ENCODE measurements at regions not wholly inside any gene's neighbourhood (a gene's known extent, or its start where the extent isn't known, plus 50 kb on each side); places are given as distances from the start of the nearest gene placed in this dataset.

DNA sequence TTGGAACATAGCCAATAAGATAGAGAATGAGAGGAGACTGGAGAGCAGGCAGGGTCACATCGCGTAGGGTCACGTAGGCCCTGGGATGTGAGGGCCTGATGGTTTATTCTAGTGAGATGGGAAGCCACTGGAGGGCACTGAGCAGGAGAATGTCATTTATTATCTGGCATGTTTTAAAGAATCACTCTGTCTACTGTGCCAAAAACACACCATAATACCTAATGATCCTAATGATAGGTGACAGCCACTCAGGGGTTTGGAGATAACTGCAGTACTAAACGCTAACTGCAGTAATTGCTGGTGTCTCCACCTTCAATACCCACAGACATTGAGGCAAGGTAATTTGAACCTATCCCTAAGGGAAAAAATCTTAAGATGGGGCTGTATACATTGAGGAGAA is 185.4 kb downstream of the TTLL7 start:
- POLR2A ChIA-PET: no interaction called here
- CTCF ChIA-PET: no interaction called here

DNA sequence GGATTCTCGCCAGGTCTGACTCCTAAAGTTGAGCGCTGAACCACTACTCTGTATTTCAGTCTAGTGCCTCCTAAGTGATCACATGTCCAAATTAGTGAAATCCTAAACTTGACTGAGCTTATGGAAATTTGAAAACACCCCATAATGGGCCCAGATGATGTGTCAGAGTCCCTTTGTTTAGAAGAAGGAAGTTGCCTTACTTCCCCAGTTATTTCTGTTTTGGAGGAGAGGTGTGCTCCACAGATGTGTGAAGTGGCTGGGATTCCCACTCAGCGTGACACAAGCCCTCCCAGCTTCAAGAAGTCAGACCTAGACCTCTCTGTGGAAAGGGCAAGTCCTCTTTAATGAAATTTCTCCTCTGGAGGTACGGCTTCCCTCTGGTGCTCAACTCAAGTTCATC is 188.8 kb downstream of the TTLL7 start:
- CTCF ChIA-PET: no interaction called here
- POLR2A ChIA-PET: no interaction called here

DNA sequence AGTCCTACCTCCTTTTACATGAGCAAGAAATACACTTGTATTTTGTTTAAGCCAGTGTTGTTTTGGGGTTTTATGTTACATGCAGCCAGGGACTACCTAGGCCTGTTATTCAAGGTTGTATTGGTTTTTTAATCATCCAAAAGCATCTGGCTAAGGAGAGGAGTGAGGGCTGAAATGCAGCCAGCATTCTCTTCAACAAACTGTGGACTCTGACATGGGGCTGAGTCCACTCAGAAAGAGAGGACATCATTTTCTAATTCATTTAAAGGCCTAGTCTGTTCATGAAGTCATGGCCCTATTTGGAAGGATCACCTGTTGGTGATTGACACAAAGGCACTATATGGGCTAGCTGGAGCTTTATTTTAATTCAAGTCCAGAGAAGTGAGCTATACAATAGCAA is 190.4 kb downstream of the TTLL7 start:
- CTCF ChIA-PET: no interaction called here
- POLR2A ChIA-PET: no interaction called here

DNA sequence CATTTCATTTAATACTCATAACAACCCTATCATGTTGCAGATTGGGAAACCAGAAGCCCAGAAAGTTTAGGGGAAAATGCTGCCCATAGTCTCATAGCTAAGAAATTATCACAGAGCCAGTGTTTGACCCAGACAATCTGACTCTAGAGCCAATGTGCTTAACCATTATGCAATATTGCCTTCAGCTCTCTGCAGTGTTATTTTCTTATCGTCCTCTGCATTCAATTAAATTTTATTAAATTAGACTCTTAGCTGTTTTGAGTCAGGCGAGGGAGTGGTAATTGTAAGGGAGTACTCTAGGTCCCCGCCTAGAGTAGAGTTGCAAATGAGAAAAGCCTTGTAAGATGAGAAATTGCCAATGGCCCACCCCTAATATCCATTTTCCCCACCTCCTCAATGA is 191.1 kb downstream of the TTLL7 start:
- CTCF ChIA-PET: no interaction called here
- POLR2A ChIA-PET: no interaction called here

DNA sequence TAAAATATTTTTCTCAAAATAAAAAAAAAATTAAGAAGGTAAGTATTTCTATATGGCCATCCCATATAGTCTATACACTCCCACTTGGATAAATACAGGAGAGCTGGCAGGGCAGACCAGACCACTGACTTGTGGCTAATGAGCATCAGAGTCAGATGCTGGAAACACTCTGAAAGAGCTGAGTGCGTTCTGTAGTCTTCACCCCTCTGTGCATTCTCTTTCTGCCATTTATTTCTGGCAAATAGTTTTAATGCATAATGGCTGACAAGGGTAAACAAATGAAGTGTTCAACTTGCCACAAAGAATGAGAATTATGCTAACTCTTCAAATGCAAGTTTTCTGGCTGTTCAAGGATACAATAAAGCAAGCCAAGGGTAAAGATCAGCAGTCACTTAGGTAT is 191.7 kb downstream of the TTLL7 start:
- ChIA-PET POLR2A (no interaction called here), CTCF (no interaction called here)

DNA sequence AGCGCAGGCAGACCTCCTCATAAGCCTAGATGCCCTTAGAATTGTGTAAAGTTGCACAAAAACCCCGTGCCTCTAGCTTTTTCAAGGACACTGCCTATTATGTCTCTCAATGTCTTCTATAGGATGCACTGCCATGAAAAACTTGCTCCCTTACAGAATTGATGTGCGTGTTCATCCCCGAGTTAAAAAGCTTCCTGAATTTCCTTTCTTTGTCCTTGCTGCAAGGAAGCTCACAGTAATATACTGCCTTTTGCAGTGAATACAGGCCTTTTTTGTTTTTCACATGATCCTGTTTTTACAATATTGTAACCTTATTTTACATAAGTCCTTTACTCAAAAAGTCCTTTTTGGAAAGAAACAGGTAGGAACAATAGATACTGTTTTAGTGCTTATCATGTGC is 193.0 kb downstream of the TTLL7 start:
- POLR2A ChIA-PET: no interaction called here

DNA sequence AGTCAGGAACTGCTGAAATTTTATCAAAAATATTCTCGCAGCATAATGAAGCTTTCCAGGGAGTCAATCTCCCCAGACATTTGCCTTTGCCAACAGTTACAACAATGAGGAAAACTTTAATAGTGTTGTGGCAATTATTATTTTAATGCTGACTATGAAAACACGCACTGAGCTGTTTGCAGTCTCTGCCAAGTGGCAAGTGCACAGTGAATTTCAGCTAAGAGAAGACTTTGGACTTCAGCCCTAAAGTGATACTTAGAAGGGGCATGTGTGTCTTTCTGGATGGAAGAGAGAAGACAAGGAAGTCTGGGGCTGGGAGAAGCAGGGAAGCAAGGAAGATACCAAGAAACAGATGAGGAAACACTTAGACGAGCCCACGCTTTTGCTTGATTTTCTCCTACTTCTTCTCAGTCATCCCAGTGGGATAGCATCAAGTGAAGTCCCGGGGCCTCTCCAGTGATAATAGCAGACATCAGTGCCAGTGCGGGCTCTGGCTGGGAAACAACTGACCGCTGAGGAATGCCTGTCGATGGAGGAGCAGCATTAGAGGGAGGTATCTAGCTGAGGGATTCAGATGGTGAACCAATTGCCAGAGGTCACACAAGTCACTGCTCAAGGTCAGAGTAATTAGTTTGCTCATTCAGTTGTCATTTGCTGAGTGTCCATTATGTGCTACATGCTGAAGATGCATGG is 196.3 kb downstream of the TTLL7 start:
- ChIA-PET CTCF (no interaction called here), POLR2A (no interaction called here)

More for the DNA sequence above, 193.0 kb downstream of the TTLL7 start:
- CTCF ChIA-PET: no interaction called here

DNA sequence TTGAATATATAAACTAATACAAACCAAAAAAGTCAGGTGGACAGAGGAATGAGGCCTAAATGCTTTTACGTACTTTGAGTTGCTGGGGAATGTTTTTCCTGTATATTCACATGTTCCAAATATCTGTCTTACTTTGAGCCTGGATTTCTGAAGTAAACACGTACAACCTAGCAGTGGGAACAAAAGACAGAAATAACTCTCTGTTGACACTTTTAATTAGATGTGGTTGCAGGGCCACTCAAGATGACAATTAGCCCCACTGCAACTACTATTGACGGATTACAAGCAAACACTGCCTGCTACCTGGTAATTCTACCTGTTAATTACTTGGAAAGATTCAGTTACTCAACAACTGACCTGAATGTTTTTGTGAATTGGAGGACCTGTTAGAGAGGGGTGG is 196.9 kb downstream of the TTLL7 start:
- POLR2A ChIA-PET: no interaction called here
- CTCF ChIA-PET: no interaction called here

DNA sequence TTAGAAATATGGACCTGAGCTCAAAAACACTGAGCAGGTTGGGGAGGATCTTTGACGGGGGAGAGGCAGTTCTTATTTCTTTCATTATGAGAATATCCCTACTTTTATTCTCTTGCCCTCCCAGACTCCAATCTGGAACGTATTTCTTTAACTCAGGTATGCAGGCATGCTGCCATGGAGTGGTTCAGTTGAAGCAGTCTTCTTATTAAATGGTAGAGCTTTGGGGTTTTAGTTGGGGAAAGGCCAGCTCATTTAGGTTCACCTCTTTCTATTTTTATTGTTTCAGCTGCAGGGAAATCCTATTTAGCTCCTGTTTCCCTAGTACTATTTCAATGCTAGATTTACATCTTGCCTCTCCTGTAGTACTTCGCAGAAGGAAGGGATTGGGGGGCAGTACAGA is 198.9 kb downstream of the TTLL7 start:
- ChIA-PET CTCF (no interaction called here), POLR2A (no interaction called here)

DNA sequence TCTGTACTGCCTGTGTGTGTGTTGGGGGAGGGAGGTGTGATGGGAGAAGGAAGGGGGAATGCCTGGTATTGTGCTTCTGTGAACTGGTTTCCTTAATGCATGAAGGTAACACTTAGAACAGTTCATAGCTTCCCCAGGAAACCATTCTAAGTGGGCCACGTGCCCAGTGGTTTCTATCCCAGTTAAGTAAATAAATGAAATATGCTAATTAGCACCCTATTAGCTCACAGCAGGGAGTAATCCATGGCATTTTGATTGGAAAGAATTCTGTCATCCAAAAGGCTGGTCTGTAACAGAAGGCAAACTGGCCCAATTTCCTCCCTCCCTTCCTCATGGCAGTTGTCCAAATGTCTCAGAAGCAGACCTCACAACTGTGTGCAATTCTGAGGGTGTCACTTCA is 199.3 kb downstream of the TTLL7 start:
- ChIA-PET CTCF (no interaction called here), POLR2A (no interaction called here)

DNA sequence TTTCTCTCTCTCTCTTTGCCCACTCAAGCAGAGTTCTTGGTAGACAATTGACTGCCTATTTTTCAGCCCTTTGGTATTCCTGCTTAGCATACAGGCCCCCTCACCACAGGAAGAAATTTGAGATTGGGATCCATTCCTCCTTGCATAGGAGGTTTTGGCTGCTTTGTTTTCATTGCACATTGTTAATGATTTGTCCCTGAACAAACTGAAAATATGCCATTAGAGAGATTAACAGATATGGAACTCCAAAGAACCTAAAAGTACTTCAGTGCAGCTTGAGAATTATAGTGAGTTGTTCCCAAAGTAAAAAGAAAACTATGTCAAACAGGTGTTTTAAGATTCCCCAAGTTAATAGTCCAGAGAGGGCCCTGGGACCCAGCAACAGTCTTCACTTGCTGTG is 200.0 kb downstream of the TTLL7 start:
- ChIA-PET POLR2A (no interaction called here), CTCF (no interaction called here)

DNA sequence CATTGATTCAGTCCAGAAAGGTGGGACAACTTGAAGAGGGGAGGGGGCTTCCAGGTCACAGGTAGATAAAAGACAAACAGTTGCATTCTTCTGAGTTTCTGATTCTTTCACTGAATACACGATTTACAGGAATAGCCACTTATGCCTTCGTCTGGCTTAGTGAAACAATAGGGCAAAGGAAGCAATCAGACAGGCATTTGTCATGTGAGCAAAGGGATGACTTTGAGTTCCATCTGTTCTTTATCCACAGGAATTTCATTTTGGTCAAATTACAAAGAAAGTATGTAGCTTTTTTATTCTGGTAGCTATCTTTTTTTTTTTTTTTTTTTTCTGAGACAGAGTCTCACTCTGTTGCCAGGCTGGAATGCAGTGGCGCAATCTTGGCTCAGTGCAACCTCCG is 202.5 kb downstream of the TTLL7 start:
- ChIA-PET CTCF (interaction anchor here (0.7 kb wide), 2 partner anchors 39 to 146 kb away, joined by 3 read pairs; no protein-coding TSS in a partner anchor), POLR2A (interaction anchor here (0.7 kb wide), 1 partner anchor 23 kb away, joined by 3 read pairs; no protein-coding TSS in a partner anchor)

DNA sequence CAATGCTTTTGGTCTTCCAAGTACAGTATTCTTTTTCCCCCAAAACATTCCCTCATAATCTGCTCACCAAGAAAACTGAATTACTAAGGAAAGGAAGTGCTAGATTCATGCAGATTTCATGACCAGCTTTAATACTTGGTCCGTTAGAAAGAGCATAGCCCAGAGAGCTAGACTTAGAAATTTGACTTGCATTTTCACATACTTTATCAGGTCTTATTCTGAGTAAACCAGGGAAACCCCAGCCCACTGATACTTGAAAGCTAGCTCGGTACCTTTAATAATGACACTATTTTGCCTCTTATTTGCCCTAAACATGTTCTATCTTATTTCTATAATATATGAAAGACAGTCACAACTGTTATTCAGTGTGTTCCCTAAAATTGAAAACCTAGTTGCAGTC is 204.5 kb downstream of the TTLL7 start:
- ChIA-PET POLR2A (no interaction called here), CTCF (no interaction called here)

DNA sequence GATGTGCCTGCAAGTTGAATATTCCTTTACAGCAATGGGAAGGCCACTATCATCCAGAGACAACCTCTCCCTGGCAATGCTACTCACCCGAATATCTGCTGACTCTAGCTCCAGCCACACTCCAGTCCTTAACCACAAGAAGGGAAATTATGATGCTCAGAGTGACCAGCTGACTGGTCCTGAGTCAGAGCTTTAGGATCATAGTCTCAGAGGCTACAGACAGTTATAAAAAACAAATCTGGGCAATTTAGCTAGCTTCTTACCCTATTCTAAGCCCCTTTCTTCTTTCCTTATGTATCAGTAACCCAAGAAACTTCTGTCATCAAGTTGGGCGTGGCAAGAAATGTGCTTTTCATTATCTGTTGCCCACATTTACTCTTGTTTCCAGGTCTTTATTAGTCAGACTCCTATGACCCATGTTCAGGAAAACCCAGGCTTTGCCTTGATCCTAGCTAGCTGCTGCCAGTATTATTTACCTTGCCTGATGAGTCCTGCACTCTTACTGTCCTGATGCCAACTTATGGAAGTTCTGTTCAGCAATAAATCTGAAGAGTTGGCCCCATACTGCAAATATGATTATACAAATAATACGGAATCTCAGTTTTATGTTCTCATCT is 207.0 kb downstream of the TTLL7 start:
- CTCF ChIA-PET: no interaction called here
- POLR2A ChIA-PET: no interaction called here

DNA sequence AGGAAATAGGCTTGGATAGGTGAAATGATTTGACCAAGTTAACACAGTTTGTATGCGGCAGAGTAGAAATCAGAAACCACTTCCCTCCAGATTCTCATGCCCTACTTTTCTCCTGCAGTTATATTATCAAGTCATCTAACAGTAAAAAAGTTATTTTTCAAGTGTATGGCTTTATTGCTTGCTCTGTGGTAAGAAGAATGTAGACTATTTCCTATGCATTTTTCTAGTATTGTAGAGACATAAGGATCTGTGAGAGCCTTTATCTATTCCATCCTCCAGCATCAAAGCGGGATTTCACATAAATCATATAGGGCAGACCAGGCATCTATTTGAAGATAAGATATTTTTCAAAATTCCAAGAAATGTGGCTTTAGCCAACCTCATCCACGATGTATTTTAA is 208.5 kb downstream of the TTLL7 start:
- CTCF ChIA-PET: no interaction called here
- POLR2A ChIA-PET: no interaction called here

DNA sequence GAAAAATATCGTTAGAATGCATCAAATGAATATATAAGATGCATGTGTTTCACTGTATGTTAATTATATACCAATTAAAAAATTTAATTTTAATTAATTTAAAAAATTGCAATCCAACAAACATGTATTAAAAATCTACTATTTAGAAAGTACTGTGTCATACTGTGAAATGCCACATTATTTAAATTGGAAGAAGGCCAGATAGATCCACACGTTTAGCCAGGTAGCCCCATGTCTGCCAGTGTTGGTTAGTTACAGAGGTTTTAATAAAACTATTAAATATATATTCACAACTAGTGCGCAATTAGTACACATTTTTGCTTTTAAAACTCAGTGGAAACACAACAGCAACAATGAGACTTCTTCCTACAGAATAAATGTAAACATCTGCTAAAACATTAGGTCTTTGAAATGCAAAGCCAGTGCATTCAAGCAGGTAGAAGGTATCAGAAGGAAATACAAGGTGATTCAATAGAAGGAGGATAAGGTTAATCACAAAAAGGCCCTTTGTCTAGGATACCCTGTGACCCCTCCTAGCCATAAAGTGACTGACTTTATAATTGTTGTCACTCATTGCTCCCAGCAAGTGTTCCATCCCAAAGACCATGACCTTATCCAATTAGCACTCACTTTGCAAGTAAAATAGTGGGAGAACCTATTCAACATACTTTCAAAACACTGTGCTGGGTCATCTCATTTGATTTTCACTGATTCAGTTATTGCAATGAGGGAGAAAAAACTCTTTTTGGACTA is 211.5 kb downstream of the TTLL7 start:
- CTCF ChIA-PET: no interaction called here
- POLR2A ChIA-PET: no interaction called here

DNA sequence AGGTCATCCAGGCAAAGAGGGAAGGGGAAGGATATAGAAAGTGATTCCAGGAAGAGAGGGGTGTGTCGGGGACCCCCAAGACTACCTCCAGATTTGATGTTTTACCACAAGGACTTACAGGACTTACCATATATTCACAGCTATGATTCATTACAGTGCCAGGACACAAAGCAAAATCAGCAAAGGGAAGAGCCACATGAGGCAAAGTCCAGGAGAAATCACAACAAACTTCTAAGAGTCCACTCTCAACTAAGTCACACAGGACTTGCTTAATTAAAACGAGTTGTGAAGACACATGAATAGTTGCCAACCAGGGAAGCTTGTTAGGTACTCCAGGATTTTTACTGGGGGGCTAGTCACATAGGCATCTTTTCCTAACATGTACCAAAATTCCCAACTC is 217.3 kb downstream of the TTLL7 start:
- POLR2A ChIA-PET: no interaction called here
- CTCF ChIA-PET: no interaction called here

DNA sequence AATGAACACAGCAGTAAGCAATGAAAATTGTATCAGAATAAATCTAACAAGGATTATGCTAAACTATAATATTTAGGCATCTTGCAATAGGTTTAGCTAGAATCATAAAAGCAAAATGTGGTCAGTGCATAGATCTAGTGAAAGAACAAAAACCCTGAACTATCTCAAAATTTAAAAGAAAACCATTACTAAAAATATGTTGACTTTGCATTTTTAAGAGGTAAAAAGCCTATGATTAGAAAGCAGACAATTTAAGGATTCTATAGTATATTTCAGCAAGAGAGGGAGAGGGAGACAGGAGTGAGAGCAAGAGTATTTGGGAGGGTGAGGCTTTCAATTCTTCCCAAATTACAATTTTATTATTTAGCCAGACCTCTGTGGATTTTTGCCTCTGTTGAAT is 219.4 kb downstream of the TTLL7 start:
- POLR2A ChIA-PET: no interaction called here
- CTCF ChIA-PET: no interaction called here

DNA sequence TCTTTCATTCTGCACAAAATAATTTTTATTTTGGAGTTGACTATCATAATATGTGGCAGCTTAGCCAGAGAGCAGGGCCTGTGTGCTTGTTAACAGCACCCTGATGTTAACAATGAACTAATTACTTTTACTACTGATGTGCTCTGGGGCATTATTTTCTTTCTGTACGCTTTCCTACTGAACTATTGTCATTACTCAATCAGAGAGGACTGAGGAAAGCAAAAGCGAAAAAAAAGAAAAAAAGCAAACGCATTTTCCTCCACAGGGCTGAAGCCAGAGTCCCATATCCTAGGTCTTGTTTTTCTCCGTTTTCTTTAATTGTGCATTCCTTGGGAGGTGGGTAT is 221.2 kb downstream of the TTLL7 start:
- CTCF ChIA-PET: no interaction called here
- POLR2A ChIA-PET: no interaction called here

DNA sequence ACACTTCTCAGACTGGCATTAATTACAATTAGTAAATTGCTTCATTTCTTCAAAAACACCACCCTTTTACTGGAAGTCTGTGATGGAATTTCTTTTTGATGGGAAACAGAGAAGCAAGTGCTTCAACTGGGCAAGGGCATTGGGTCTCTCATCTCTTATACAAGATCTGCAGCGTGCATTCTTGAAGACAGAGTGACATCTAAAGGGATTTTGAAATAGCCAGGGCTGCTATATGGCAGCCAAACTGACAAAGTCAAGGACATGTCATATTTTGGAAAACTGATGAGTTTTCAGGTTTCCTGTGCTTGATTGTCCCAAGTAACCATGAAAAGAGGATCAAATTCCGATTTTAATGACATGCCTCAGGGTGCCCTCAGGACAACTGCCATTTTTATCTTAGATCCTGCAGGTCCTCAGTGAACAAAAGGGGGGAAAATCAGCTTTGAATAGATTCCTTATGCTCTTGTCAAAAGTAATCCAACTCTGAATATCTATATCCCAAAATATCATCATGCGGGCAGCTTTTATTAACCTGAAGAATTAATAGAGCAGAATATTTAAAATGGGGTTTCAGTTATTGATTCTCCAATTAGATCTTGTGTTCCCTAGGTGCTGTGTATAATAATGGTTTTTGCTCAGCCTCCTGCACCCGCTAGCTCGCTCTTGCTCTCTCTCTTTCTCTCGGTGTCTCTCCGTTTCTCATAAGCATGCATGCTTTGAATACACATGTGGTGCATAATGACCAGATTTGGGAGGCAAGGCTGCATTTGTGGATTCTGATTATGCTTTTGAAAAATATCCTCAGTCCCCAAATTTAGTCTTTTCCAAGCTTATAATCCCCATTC is 221.8 kb downstream of the TTLL7 start:
- ChIA-PET POLR2A (no interaction called here), CTCF (no interaction called here)

DNA sequence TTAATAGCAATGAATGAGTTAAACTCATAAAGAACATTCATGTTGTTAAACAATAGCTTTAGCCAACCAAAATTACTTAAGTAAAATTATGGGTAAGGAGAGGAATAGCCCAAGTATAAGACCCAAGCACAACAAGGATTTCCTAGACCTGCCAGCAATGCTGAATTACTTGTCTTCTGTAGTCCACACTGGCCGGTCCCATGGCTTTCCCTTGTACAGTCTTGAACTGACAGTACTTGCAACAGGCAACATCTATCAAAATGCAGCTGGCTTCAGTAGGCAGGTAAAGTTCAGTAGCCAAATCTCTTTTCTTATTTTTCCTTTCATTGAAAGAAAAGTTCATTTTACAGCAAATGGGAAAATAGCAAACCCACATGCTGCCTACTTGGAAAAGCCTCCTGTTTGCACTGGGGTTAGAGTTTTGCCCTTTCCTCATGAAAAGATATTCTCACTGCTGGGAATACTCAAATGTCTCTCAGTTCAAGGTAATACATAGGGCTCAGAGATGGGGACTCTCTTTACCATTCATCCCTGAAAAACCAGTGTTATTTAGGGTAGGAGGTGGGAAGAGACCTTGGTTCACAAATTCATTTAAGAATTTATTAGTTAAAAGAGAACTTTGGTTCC is 222.8 kb downstream of the TTLL7 start:
- POLR2A ChIA-PET: no interaction called here

More for the DNA sequence above, 222.8 kb downstream of the TTLL7 start:
- CTCF ChIA-PET: no interaction called here
